GM18498 (cell line): ENCODE measurements at regions not wholly inside any gene's neighbourhood (a gene's known extent, or its start where the extent isn't known, plus 50 kb on each side); places are given as distances from the start of the nearest gene placed in this dataset.
"Not testable (repeated sequence)": the region's sequence is repeated elsewhere in the genome, so short reads cannot be mapped to it uniquely, and the experiment has no call there.

Source experiments
- ATAC-seq: cut with Tn5 transposase; IDR thresholded peaks from one replicate; pipeline ENCODE4 v1.9.1; 2021; ENCODE audit warnings: mild to moderate bottlenecking, moderate library complexity; ENCODE audit not compliant: unreplicated experiment

DNA sequence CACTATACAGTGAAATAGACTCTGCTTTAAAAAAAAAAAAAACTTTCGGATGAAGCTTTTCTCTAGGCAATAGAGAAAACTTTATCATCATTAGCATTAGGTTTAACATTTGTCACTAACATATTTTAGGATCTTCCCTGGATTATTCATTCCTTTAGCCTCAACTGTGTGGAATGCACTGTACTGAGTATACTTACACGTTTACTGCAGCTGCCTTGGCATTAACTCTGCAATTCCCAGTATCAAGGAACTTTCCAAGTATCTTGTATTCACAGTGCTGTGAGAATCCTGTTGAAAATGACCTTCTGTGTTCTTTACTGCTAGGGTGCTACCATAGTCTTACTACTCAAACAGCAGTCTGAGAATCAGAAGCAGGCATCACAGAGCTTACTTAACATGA is 328.2 kb upstream of the COL3A1 start:
- ATAC-seq = no peak

DNA sequence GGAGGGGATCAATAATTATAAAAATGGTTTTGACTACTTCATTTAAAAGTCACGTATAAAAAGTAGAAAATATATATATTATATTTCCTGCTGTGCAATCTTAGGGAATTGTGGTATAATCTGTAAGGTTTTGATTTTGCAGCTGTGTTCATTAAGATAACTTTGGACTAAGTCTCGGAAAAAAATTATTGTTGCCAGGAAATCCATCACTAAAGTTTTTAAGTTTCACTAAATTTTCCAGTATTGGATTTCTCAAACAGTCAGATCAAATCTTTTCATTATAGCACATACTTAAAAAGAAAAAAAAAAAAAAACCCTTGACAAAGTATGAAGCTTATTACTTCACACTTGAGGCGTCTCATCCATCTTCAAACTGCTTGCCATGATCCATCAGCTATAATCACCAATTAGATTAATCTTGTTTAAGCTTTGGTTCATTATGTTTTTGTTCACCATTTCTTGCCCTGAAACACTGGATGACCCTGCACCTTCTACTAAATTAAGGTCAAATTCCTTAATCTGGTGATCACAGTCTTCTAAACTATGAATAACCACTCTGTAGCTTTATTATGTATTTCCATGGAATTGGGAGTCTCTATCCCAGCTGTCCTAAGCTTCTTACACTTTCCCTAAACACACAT is 326.6 kb upstream of the COL3A1 start:
- no peak for ATAC-seq

DNA sequence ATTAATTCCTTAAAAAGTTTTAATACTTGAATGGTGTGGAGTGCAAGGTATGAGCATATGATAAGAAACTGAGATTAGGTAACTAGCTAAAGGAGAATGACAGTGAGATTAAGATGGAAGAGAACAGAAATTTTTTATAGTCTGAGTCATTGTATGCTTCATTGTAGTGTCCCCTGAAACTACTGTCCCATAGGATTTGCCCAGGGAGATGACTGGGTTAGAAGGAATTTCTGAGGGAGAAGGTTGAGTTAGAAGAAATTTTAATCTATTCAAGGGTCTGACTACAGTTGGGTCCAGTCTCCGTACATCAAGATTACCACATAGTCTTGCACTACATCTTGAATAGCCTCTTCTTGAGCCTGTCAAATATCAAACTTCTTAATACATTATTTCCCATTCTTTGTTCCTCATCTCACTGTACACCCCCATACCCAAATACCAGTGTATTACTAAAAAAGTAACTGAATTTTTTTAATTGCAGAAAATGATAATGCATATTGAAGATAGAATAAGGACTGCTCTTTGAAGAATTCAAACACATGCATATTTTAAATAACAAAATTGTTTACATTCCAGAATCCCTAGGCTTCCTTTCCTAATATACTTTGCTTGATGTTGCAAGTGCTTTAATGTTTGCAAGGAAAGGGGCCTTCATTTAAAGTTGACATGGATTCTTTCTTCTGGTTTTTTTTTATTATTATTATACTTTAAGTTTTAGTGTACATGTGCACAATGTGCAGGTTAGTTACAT is 314.3 kb upstream of the COL3A1 start:
- ATAC-seq = no peak

DNA sequence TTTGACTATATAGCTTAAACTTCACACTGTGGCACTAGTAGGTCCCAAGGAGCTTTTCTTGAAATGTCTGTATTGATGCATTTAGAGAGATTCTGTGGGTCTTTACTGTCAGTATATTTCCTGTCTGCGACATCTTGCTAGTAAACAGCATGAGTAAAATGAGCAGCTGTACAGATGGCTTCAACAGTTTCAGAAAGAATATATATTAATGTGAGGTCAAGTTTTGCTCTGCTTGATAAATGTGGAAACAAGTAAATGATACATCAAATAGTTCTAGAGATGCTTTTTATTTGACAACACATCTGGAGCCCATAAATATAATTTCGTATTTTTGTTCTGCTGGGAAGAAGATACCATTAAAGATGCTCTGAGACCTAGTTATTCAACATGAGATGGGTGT is 310.9 kb upstream of the COL3A1 start:
- no peak for ATAC-seq

DNA sequence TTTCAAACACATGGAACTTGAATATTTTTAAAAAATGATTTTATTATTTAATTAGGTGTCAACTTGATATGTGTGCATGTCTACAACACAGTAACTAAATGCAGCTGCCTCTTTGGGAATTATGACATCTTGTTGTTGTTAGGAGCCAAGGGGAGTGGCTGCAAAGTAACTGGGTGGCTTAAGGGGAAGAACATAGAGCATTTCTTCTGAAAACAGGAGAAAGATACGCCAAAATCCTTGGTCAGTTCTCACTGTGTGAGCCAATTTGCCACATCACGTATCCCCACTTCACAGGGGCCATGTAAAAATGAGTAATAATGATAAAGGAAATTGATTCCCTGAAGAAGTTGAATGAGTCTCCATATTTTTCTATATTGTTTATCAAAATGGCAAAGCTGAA is 309.8 kb upstream of the COL3A1 start:
- no peak for ATAC-seq

DNA sequence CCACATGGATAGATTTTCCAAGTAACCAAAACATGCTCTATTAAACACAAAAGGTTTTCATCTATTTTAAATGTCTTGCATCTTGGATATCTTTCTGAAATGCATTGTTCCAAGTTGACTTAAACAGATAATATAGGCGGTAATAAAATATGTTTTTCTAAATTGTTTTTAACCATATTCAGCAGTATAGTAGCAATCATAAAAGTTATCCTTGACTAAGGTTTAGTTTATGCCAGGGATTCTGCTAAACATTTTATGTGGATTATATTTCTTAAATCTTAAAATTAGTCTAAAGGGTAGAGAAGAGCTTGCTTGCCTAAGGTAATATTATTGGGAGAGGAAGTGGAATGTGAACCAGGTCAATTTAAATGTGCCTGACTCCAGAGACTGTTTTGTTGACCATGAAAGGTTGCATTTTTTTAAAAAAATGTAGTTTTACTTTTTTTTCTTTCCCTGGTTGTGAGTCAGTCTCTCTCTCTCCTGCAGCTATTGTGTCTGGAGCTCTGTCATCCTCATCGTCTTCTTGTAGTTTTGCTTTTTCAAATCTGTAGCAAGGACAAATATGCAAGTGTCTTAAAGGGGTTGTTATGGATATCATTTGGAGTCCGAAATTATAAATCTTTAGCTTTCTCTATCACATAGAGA is 309.1 kb upstream of the COL3A1 start:
- ATAC-seq = no peak

DNA sequence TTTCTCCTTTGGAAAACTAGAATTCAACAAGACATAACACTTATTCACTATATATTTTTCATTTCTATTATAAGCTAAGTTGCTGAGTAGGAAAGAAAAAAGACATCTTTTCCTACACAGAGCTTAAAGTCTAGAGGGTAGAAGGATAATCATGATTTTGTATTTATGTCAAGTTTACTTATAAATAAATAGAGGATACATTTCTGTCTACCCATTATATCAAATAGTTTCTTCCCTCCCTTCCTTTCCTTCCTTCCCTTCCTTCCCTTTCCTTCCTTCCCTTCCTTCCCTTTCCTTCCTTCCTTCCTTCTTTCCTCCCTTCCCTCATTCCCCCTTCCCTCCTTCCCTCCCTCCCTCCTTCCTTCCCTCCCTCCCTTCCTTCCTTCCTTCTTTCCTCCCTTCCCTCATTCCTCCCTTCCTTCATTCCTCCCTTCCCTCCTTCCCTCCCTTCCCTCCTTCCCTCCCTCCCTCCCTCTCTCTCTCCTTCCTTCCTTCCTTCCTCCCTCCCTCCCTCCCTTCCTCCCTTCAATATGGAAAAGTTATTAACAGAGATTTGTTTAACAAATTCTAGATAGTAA is 308.4 kb upstream of the COL3A1 start:
- no peak for ATAC-seq

DNA sequence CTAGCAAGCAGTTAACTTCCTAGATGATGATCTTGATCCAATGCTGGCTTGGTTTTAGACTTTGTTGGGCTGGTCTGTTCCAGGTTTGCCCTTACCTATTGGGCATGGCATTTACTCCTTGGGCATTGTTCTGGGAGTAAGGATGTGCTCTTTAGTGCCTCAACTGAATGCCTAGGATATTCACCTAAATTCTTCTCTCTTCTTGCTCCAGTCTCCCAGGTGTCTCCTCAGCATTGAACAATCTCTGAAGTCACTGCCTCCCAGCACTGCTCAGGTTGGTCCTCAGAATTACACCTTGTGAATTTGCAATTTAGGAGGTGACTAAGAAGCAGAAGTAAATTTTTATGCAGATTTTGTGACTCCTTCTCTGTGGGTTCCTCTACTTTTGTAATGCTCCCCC is 307.7 kb upstream of the COL3A1 start:
- no peak for ATAC-seq

DNA sequence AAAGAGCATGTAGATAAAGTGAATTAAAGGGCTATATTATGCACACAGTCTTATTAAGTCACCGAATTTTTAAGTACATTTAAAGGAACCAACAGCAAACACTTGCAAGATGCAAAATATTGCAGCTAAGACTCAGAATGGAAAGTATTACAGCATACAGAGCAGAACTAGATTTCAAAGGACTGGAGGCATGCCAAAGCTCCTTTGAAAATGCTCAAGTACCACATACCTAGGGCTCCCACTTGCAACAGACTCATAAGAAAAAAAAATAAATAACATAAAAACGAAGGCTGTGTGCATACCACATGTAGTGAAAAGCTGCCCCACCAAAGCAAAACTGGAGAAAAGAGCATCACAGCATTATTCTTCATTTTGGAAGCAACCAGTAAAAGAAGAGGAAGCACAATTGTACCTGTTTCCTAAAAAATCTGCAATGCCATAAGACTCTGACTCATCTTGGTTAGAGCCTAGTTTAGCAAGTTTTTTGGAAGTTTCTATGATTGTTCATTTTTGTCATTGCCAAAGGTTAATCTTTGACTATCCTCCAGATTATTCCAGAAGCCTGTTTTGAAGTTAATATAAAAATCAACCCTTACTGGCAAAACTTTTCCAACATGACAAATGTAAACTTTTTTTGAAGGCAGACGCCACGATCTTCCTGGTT is 306.0 kb upstream of the COL3A1 start:
- ATAC-seq = no peak

DNA sequence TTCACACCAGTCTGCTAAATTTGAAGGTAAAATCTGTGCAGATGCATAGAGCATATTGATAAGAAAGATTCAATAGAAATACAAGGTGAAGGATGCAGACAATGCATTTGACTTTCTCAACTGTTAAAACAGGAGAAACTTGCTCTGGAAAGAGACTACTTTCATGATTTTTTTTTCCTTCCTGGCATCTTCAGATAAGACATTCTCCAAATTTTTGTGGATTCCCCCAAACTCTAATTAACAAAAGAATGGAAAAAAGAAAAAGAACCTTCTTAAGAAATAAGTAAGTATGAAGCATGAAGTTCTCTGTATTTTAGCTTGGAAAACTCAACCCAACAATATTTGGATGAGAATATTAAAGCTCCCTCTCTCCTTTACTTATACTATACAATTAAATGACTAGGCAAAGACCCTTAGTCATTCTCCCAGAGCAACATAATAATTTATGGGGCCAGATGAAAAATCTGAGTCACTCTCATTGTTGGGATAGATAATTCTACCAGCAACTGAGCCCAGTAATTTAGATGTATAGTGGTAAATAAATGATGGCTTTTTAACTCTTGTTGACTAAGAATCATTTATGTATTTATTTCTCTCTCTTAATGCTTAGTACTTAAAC is 298.7 kb upstream of the COL3A1 start:
- no peak for ATAC-seq

DNA sequence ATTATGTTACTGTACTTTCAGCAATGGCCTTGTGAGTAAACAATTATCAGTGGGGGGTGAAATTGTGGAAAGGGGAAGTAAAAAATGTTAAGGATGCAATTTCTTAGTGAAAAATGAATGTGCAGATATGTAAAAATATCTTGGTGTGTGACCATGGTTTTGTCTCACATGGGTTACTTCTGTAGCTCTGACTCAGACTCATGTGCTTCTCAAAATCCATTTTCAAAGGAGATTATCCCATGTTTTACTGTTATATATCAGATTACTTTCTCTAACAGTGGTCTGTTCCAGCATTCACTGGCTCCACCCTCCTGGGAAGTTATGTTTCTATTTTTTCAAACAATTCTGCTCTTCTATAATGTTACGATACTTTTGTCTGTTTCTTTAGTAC is 298.2 kb upstream of the COL3A1 start:
- ATAC-seq = no peak

DNA sequence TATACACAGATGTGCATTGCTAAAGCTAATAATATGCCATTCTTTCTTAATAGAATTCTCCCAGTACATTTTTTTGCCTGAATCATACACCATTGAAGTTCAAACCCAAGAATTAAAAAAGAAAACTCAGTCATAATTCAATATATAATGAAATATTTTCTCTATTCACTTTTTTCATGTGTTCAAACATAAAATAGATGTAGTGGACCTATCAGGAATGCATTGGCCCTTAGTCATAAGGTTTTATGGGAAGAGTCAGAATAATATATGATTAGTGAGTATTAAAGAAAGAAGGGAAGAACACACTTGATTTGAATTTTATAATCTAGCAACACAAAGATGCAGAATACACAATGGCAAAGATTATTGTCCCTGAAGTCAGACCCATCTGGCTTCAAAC is 297.0 kb upstream of the COL3A1 start:
- no peak for ATAC-seq

DNA sequence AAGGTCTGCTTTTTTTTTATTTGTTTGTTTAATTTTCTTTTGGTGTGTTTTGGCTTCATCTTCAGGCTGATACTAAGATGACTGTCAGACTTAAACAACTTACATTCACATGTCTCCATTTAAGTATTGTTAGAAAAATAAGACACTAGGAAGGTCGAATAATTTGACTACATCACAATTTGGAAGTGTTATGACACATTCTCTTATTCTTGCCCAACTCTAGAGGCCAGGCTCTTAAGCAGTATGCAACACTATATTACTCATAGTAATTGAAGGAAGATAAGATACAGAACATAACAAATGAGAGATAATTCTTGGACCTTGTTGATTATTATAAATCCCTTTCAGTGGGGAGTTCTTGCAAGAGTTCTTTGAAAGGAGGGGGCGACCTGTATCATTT is 295.3 kb upstream of the COL3A1 start:
- ATAC-seq = no peak

DNA sequence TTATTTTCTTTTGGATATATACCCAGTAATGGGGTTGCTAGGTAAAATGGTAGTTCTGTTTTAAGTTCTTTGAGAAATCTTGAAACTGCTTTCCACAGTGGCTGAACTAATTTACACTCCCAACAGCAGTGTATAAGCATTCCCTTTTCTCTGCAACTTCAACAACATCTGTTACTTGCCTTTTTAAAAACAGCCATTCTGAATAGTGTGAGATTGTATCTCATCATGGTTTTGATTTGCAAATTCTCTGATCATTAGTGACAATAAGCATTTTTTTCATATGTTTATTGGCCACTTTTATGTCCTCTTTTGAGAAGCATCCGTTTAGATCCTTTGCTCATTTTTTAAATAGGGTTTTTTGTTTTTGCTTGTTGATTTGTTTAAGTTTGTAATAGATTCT is 291.3 kb upstream of the COL3A1 start:
- no peak for ATAC-seq

DNA sequence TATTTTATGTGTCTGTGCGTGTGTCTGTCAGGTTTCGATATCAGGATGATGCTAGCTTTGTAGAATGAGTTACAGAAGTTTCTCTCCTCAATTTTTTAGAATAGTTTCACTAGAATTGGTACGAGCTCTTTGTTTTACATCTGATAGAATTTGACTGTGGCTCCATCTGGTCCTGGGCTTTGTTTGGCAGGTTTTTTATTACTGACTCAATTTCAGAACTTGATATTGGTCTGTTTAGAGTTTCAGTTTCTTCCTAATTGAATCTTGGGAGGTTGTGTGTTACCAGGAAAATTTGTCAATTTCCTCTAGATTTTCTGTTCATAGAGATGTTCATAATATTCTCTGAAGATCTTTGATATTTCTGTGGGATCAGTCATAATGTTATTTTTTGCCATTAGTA is 289.4 kb upstream of the COL3A1 start:
- no peak for ATAC-seq

DNA sequence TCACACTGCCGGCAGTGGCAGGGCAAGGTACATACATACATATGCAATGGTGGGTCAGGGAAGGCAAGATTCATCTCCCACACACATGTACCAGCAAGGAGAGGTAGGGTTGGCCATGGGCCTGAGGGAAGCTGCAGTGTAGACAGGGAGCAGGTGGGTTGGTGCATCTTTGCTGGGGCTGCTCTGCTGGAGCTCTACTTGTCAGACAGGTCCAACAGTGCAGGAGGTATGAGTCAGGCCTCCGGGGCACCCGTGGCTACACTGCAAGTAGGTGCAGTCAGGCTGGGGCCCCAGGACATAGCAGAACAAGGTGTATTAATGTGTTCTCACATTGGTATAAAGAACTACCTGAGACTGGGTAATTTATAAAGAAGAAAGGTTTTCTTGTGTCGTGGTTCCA is 281.1 kb upstream of the COL3A1 start:
- no peak for ATAC-seq

DNA sequence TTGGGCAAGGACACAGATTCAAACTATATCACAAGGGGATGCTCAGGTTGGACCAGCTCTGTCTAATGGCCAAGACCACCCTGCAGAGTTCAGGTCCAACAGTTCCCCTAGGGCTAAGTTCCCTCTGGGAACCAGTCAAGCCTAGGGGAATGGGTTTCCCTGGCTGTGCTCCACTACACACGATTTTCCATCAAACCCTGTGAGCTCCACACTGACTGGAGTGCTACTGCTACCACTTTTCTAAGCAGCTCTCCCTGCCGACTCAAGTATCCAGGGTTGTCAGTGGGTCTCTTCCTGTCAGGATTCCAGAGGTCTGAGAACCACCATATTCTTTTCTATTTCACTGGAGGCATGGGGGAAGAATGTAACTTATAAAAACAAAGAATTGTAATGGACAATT is 280.4 kb upstream of the COL3A1 start:
- ATAC-seq = no peak

DNA sequence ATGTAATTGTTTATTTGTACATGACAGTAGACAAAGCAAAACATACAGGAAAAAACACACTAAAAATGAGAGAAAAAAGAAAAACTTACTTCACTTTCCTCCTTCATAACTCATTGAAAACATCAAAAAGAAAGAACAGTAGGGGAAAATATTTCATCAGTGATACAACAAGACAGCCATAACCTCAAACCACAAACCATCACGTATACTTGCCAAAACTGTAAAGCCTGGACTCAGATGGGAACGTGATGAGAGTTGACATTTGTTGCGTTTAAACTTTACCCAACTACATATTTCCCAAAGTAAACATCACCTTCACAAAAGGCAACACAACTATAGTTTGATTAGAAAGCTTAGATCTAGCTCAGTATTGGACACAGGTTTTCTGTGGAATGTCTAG is 278.2 kb upstream of the COL3A1 start:
- no peak for ATAC-seq

DNA sequence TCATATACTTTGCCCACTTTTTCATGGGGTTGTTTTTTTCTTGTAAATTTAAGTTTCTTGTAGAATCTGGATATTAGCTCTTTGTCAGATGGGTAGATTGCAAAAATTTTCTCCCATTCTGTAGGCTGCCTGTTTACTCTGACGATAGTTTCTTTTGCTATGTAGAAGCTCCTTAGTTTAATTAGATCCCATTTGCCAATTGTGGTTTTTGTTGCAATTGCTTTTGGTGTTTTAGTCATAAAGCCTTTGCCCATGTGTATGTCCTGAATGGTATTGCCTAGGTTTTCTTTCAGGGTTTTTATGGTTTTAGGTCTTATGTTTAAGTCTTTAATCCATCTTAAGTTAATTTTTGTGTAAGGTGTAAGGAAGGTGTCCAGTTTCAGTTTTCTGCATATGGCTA is 276.0 kb upstream of the COL3A1 start:
- not testable (repeated sequence) for ATAC-seq

DNA sequence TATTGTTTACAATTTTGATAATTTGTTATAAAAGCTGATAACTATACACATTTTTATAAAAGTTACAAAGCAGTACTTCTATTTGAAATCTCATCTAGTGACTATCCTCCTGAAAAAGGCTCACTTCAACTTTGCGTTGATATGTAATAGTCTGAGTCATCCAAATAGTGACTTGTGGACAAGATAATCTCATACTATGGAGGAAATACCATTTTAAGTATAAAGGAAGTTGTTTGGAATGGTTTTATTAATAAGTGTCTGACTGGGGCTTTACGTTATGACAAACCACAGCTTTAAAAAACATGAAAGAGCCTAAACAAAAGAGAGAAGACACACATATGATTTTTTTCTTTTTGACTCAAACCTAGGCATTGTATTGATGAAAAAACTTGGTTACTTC is 272.3 kb upstream of the COL3A1 start:
- no peak for ATAC-seq

DNA sequence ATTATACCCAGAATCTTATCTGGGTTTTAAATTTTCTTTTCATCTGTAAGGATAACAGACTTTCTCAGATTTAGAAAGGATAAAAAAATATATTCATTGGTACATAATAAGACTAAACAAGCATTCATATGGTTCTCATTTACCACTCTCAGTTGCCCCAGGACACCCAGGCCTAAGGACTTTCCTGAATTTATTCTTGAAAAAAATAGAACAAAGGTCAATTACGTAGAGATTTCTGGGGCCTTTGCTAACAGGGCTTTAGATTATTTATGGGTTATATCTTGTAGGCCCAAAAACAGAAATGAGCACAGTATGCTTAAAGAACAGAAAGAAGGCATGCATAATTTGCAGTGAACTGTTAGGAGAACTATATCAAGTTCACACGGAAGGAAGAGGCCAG is 269.0 kb upstream of the COL3A1 start:
- no peak for ATAC-seq
